Endothelial cell of umbilical vein (primary cell): ENCODE measurements at regions not wholly inside any gene's neighbourhood (a gene's known extent, or its start where the extent isn't known, plus 50 kb on each side); places are given as distances from the start of the nearest gene placed in this dataset.

Source experiments
- BruUV-seq: library from RNA; stranded (reverse); fragments of 400-500 nt; replicated peaks from 2 replicates; lab custom pipeline; 2021; lab: Mats Ljungman, UMichigan
- CTCF ChIA-PET: fragments of 300-600, 350-600 bp; sonication (Branson Sonifier 250); formaldehyde crosslinking; loops from one replicate; lab custom pipeline; 2021; ENCODE audit warnings: antibody characterized with exemption, inconsistent platforms; lab: Charles Lee
- POLR2A ChIA-PET: fragments of 300-600, 350-600 bp; sonication (Branson Sonifier 250); formaldehyde crosslinking; loops from one replicate; lab custom pipeline; 2021; ENCODE audit warnings: antibody characterized with exemption, inconsistent platforms; lab: Charles Lee
- DNase-seq: peaks from one replicate; pipeline ENCODE4 v3.0.0-alpha.2; 2011; ENCODE audit warnings: low read depth, low spot score
- FAIRE-seq: peaks from 2 replicates; lab custom pipeline; 2011; peaks lifted over from hg19 to GRCh38; lab: Jason Lieb, UNC
- H2AFZ ChIP-seq: 2 replicates; pipeline ENCODE4 v1.6.0; 2012; ENCODE audit warnings: low read depth, low read length, control low read depth, inconsistent platforms
- H3K27ac ChIP-seq: 2 replicates; pipeline ENCODE4 v1.5.1; 2011; ENCODE audit warnings: low read depth, mild to moderate bottlenecking, control low read depth, low read length, moderate library complexity; ENCODE audit not compliant: insufficient read depth
- H3K27me3 ChIP-seq, 2 experiments: 2 replicates each; pipeline versions ENCODE4 v1.6.0 to v1.6.1; 2011; ENCODE audit warnings: low read length in 2 of 2, mixed read lengths in 1 of 2; ENCODE audit not compliant: control insufficient read depth in 2 of 2, insufficient read depth in 2 of 2
- H3K36me3 ChIP-seq, 2 experiments: 2 replicates in 1 of 2; 3 replicates in 1 of 2; pipeline ENCODE4 v1.5.1; 2011; ENCODE audit warnings: low read length in 2 of 2, mild to moderate bottlenecking in 1 of 2, moderate library complexity in 1 of 2; ENCODE audit not compliant: control insufficient read depth in 2 of 2, insufficient read depth in 2 of 2; ENCODE audit errors: extremely low read depth in 1 of 2
- H3K4me1 ChIP-seq: 3 replicates; pipeline ENCODE4 v1.5.1; 2011; ENCODE audit warnings: mild to moderate bottlenecking, low read length; ENCODE audit not compliant: control insufficient read depth, insufficient read depth; ENCODE audit errors: extremely low read depth
- H3K4me2 ChIP-seq: 2 replicates; pipeline ENCODE4 v1.6.1; 2011; ENCODE audit warnings: low read length, control low read depth, mixed read lengths; ENCODE audit not compliant: insufficient read depth
- H3K4me3 ChIP-seq, 3 experiments: fragments of 200-600 bp in 1 of 3; sonication (generic), shearing (Covaris generic) in 1 of 3; replicated peaks in 1 of 3; 2 replicates each; pipeline ENCODE4 v1.5.1; 2011 to 2016; ENCODE audit warnings: control low read depth in 3 of 3, low read length in 3 of 3, mild to moderate bottlenecking in 2 of 3, inconsistent platforms in 1 of 3, low read depth in 1 of 3, moderate library complexity in 1 of 3; ENCODE audit not compliant: insufficient read depth in 1 of 3
- H3K79me2 ChIP-seq: 2 replicates; pipeline ENCODE4 v1.6.0; 2012; ENCODE audit warnings: low read length, inconsistent platforms; ENCODE audit not compliant: control insufficient read depth, insufficient read depth
- H3K9ac ChIP-seq: replicated peaks from 2 replicates; pipeline ENCODE3; 2011; ENCODE audit warnings: low read length, control low read depth; ENCODE audit not compliant: insufficient read depth; ENCODE audit errors: extremely low read depth
- H3K9me1 ChIP-seq: replicated peaks from 3 replicates; pipeline ENCODE4 v1.6.0; 2011; ENCODE audit warnings: mild to moderate bottlenecking, low read length; ENCODE audit not compliant: control insufficient read depth, insufficient read depth; ENCODE audit errors: extremely low read depth
- H3K9me3 ChIP-seq: replicated peaks from 2 replicates; pipeline ENCODE4 v1.5.1; 2012; ENCODE audit warnings: low read length, inconsistent platforms; ENCODE audit not compliant: control insufficient read depth, insufficient read depth
- H4K20me1 ChIP-seq: replicated peaks from 2 replicates; pipeline ENCODE3; 2011; ENCODE audit warnings: mild to moderate bottlenecking, low read length; ENCODE audit not compliant: control insufficient read depth, insufficient read depth; ENCODE audit errors: extremely low read depth
- EZH2 ChIP-seq: IDR thresholded peaks from 2 replicates; pipeline ENCODE4 v1.6.1; 2012; ENCODE audit warnings: borderline replicate concordance, low read depth, mild to moderate bottlenecking, moderate library complexity, low read length, inconsistent platforms; ENCODE audit not compliant: severe bottlenecking
- FOS ChIP-seq: IDR thresholded peaks from 2 replicates; pipeline ENCODE4 v1.6.1; 2011; ENCODE audit warnings: mild to moderate bottlenecking, low read length, moderate library complexity, borderline replicate concordance; ENCODE audit not compliant: insufficient read depth
- GATA2 ChIP-seq: IDR thresholded peaks from 2 replicates; pipeline ENCODE4 v1.7.0; 2011; ENCODE audit warnings: low read depth, mild to moderate bottlenecking, moderate library complexity, mixed read lengths, low read length; ENCODE audit not compliant: insufficient read length, insufficient read depth
- JUN ChIP-seq: IDR thresholded peaks from 2 replicates; pipeline ENCODE4 v1.6.1; 2011; ENCODE audit warnings: borderline replicate concordance, low read depth; ENCODE audit not compliant: insufficient read length, insufficient read depth
- MYC ChIP-seq: IDR thresholded peaks from one replicate; pipeline ENCODE4 v1.6.1; 2011; ENCODE audit warnings: mild to moderate bottlenecking, low read depth, low read length
- POLR2A ChIP-seq: IDR thresholded peaks from 2 replicates; pipeline ENCODE4 v1.6.1; 2012; ENCODE audit warnings: low read depth, mild to moderate bottlenecking, control low read depth, low read length
- POLR2AphosphoS5 ChIP-seq: IDR thresholded peaks from 2 replicates; pipeline ENCODE4 v1.6.1; 2012; ENCODE audit warnings: low read depth, mild to moderate bottlenecking, control low read depth, low read length, moderate library complexity; ENCODE audit not compliant: insufficient read depth
- dilution Hi-C: fragments of 300-500 bp; cut with MboI; formaldehyde crosslinking; loops from one replicate; pipeline ENCODE4 v1.15.0; 2019; ENCODE audit warnings: low sequenced_read_pairs; ENCODE audit not compliant: extremely low pct_ligation_motif_present
- intact Hi-C: fragments of 100-400 bp; cut with micrococcal nuclease; formaldehyde crosslinking; loops from one replicate; pipeline ENCODE4 v1.10.0; 2022
- TF ChIP-seq, protein P1 (sequence below), 2 donors: IDR thresholded peaks; 1 replicate in 1 of 2; 2 replicates in 1 of 2; pipeline ENCODE4 v1.5.1; 2011; ENCODE audit warnings: low read length in 2 of 2, mild to moderate bottlenecking in 2 of 2, moderate library complexity in 2 of 2, control low read depth in 1 of 2, inconsistent platforms in 1 of 2, low read depth in 1 of 2; ENCODE audit not compliant: insufficient read depth in 1 of 2; ENCODE audit errors: extremely low read depth in 1 of 2
- TF ChIP-seq, protein P2 (sequence below): IDR thresholded peaks from 2 replicates; pipeline ENCODE4 v1.6.1; 2011; ENCODE audit not compliant: insufficient read depth, insufficient read length

DNA sequence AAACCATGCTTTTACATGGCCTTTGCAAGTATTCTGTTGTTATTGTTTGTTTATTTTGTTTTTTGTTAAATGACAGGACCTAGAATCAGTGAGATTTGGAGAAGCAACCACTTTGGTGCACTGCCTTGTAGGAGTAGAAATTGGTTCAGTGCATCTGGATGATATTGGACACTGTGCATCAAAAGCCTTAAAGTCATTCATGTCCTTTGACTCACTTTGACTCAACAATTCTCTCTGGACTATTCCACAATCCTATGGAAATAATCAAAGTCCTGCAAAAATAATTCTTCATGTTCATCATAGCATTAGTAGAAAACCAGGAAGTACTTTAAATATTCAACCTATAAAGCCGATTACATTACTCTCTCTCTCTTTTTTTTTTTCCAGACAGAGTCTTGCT, 224.8 kb downstream of the ABHD5 start:
- intact Hi-C loops (no loop called here), dilution Hi-C loops (no loop called here)
- no peak overlapping the region for H3K9ac ChIP-seq
- ChIA-PET POLR2A (no interaction called here), CTCF (interaction anchor here (1.0 kb wide), 1 partner anchor 11 kb away, joined by 3 read pairs; no protein-coding TSS in a partner anchor)
- no peaks in the 10 kb centered on the region for H3K9me3 ChIP-seq
- no peak overlapping the region for H3K4me2 ChIP-seq
- H3K9me1 ChIP-seq = no peaks in the 10 kb centered on the region
- no peak overlapping the region for H2AFZ ChIP-seq
- H3K79me2 ChIP-seq = no peaks in the 10 kb centered on the region
- DNase-seq (no peak), FAIRE-seq (no peak)
- H3K27me3 ChIP-seq = peaks cover 3 to 4% of the 10 kb centered on the region in 2 experiments
- H3K27ac ChIP-seq = no peak overlapping the region
- H4K20me1 ChIP-seq = no peaks in the 10 kb centered on the region
- H3K4me1 ChIP-seq = no peaks in the 10 kb centered on the region
- BruUV-seq = no TSS peak
- no peak for TF ChIP-seq JUN
- TF ChIP-seq, protein P1, sequence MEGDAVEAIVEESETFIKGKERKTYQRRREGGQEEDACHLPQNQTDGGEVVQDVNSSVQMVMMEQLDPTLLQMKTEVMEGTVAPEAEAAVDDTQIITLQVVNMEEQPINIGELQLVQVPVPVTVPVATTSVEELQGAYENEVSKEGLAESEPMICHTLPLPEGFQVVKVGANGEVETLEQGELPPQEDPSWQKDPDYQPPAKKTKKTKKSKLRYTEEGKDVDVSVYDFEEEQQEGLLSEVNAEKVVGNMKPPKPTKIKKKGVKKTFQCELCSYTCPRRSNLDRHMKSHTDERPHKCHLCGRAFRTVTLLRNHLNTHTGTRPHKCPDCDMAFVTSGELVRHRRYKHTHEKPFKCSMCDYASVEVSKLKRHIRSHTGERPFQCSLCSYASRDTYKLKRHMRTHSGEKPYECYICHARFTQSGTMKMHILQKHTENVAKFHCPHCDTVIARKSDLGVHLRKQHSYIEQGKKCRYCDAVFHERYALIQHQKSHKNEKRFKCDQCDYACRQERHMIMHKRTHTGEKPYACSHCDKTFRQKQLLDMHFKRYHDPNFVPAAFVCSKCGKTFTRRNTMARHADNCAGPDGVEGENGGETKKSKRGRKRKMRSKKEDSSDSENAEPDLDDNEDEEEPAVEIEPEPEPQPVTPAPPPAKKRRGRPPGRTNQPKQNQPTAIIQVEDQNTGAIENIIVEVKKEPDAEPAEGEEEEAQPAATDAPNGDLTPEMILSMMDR (IDR thresholded peaks at IDR 0.05; ENCODE audit: extremely low read depth in 1 of 2, insufficient read depth in 1 of 2, low read depth in 1 of 2, low read length in 2 of 2) = no peak
- TF ChIP-seq MYC = no peak
- TF ChIP-seq POLR2AphosphoS5 = no peak
- TF ChIP-seq GATA2 = no peak
- no peak for TF ChIP-seq EZH2
- no peak for TF ChIP-seq POLR2A
- TF ChIP-seq FOS = no peak
- TF ChIP-seq, protein P2, sequence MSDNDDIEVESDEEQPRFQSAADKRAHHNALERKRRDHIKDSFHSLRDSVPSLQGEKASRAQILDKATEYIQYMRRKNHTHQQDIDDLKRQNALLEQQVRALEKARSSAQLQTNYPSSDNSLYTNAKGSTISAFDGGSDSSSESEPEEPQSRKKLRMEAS = no peak
- H3K4me3 ChIP-seq = no peak overlapping the region
- H3K36me3 ChIP-seq = no peaks in the 10 kb centered on the region
